Transverse colon (tissue), 4 donors: ENCODE measurements at regions not wholly inside any gene's neighbourhood (a gene's known extent, or its start where the extent isn't known, plus 50 kb on each side); places are given as distances from the start of the nearest gene placed in this dataset.
A peak's percentile ranks its signal among the peaks of the same experiment; 100 is the strongest.

Source experiments
- DNase-seq: peaks from one replicate; pipeline ENCODE4 v3.0.0-alpha.2; 2019
- H3K27ac ChIP-seq, 4 donors: fragments of 200-600 bp; sonication (generic); 2 replicates each; pipeline ENCODE4 v1.5.1; 2016 to 2018; ENCODE audit warnings: inconsistent platforms in 4 of 4
- H3K27me3 ChIP-seq: fragments of 200-600 bp; sonication (generic); 2 replicates; pipeline ENCODE4 v1.5.1; 2017; ENCODE audit warnings: inconsistent platforms
- H3K36me3 ChIP-seq, 4 donors: fragments of 200-600 bp; sonication (generic); 2 replicates each; pipeline ENCODE4 v1.5.1; 2017 to 2019; ENCODE audit warnings: inconsistent platforms in 4 of 4
- H3K4me1 ChIP-seq, 4 donors: fragments of 200-600 bp; sonication (generic); 2 replicates each; pipeline ENCODE4 v1.5.1; 2017 to 2020; ENCODE audit warnings: inconsistent platforms in 4 of 4
- H3K4me3 ChIP-seq, 4 donors: fragments of 200-600 bp; sonication (generic); 1 replicate in 1 of 4; 2 replicates in 3 of 4; pipeline versions ENCODE4 v1.5.1 to v1.6.1; 2017 to 2019; ENCODE audit warnings: inconsistent platforms in 4 of 4
- H3K9me3 ChIP-seq, 2 donors: fragments of 200-600 bp; sonication (generic); 2 replicates each; pipeline ENCODE4 v1.5.1; 2017 to 2019; ENCODE audit warnings: inconsistent platforms in 2 of 2
- EP300 ChIP-seq: sonication (generic); formaldehyde crosslinking; IDR thresholded peaks from one replicate; pipeline ENCODE4 v1.6.1; 2017; ENCODE audit warnings: antibody characterized with exemption, low read depth
- POLR2A ChIP-seq: fragments of 450-650 bp; IDR thresholded peaks from one replicate; pipeline ENCODE4 v1.6.1; 2016; ENCODE audit warnings: antibody characterized with exemption, mild to moderate bottlenecking, moderate library complexity
- POLR2AphosphoS5 ChIP-seq, 3 donors: sonication (generic); formaldehyde crosslinking; IDR thresholded peaks; one replicate each; pipeline ENCODE4 v1.6.1; 2016; ENCODE audit warnings: antibody characterized with exemption in 3 of 3
- WGBS, 2 donors: methylation state at CpG; one replicate each; pipeline ENCODE4 v1.1.5; 2018; ENCODE audit warnings: low coverage in 1 of 2; 5-methylcytosine and 5-hydroxymethylcytosine counted together
- in situ Hi-C, 4 donors: fragments of 200-750 bp; cut with MboI; loops; one replicate each; pipeline versions ENCODE4 v1.15.0 to v1.15.1; 2017; ENCODE audit warnings: low sequenced_read_pairs in 3 of 4, low pct_ligation_motif_present in 1 of 4, low pct_unique_long_range_greater_than_20kb in 1 of 4
- intact Hi-C: fragments of 100-400 bp; cut with DNase I; formaldehyde crosslinking; loops from one replicate; pipeline ENCODE4 v1.15.1; 2023; ENCODE audit warnings: low total_unique reads
- TF ChIP-seq, protein P1 (sequence below), 5 experiments: fragments of 200-600 bp in 3 of 5; fragments of 450-650 bp in 2 of 5; sonication (generic) in 3 of 5; IDR thresholded peaks; 1 replicate in 2 of 5; 2 replicates in 3 of 5; pipeline ENCODE4 v1.5.1; 2016 to 2017; ENCODE audit warnings: antibody characterized with exemption in 5 of 5, inconsistent platforms in 3 of 5, mild to moderate bottlenecking in 2 of 5, moderate library complexity in 1 of 5

DNA sequence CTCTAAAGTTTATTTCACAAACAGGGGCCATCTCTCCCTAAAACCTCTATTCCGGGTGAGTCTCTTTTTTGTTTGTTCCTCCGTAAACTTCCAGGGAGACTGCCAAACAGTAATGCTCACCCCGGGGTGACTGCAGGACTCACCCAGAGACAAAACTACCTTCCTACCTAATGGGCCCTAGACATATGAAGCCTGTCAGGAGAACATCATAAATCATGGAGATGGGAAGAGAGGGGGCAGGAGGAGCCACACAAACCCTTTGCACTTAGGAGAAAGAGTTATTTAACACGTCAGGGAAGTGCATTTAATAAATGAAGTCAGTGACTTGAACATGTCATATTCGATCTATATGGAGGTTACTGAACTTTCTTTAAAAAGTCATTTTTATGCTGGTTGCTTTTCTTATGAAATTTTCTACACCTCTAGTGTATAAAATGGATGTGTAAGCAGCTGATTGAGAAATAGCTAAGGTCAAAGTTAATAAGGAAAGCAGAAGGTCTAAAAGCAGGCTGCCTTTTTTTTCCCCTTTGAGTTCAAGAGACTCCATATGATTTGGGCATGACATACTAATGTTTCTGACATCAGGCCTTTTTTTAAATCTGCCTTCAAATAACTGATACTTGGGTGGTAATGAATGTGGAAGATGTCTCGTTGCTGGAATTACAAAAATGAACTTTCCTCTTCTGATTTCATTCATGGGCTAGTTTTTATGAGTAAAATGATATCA lies 286.9 kb upstream of the USP25 start:
- no peaks in the 10 kb centered on the region for H3K36me3 ChIP-seq
- WGBS, 2 donors: 64% methylated on average over 3 to 6 of the region's 6 CpGs
- intact Hi-C loops (no loop called here), in situ Hi-C loops (loop anchor here in 1 of 4 donors (10.0 kb wide), 1 partner anchor 58 kb away; no protein-coding TSS in a partner anchor)
- H3K27me3 ChIP-seq: no peaks in the 10 kb centered on the region
- DNase-seq: no peak
- H3K27ac ChIP-seq: peak overlapping the region in 2 of 4 donors; percentile 23 to 32
- H3K4me1 ChIP-seq: peaks cover 3 to 24% (median 4%) of the 10 kb centered on the region in 4 donors
- H3K4me3 ChIP-seq: no peak overlapping the region
- TF ChIP-seq, protein P1, sequence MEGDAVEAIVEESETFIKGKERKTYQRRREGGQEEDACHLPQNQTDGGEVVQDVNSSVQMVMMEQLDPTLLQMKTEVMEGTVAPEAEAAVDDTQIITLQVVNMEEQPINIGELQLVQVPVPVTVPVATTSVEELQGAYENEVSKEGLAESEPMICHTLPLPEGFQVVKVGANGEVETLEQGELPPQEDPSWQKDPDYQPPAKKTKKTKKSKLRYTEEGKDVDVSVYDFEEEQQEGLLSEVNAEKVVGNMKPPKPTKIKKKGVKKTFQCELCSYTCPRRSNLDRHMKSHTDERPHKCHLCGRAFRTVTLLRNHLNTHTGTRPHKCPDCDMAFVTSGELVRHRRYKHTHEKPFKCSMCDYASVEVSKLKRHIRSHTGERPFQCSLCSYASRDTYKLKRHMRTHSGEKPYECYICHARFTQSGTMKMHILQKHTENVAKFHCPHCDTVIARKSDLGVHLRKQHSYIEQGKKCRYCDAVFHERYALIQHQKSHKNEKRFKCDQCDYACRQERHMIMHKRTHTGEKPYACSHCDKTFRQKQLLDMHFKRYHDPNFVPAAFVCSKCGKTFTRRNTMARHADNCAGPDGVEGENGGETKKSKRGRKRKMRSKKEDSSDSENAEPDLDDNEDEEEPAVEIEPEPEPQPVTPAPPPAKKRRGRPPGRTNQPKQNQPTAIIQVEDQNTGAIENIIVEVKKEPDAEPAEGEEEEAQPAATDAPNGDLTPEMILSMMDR (IDR thresholded peaks at IDR 0.05): no peak
- no peak for TF ChIP-seq POLR2AphosphoS5 (IDR thresholded peaks at IDR 0.05)
- no peak for TF ChIP-seq POLR2A
- TF ChIP-seq EP300: no peak
- peaks cover 0 to 3% of the 10 kb centered on the region in 2 donors for H3K9me3 ChIP-seq

GRCh38 chr21:15443740-15444117 lies 286.1 kb upstream of the USP25 start:
- Histone ChIP-seq H3K27ac (peak overlapping the region in 2 of 4 donors; percentile 23 to 26), H3K4me1 (peaks cover 3 to 24% (median 4%) of the 10 kb centered on the region in 4 donors), H3K36me3 (no peaks in the 10 kb centered on the region), H3K4me3 (no peak overlapping the region), H3K27me3 (no peaks in the 10 kb centered on the region), H3K9me3 (peaks cover 0 to 3% of the 10 kb centered on the region in 2 donors)
- intact Hi-C loops (no loop called here), in situ Hi-C loops (loop anchor here in 1 of 4 donors (10.0 kb wide), 1 partner anchor 59 kb away; no protein-coding TSS in a partner anchor)
- no peak for TF ChIP-seq POLR2A
- TF ChIP-seq EP300: no peak
- no peak for TF ChIP-seq POLR2AphosphoS5 (IDR thresholded peaks at IDR 0.05)
- TF ChIP-seq, protein P1 (IDR thresholded peaks at IDR 0.05): no peak
- no peak for DNase-seq
- 40 to 47% methylated on average over 2 of the region's 2 CpGs for WGBS, 2 donors

- Histone ChIP-seq H3K4me1 (peaks cover 3 to 24% (median 4%) of the 10 kb centered on the region in 4 donors), H3K36me3 (no peaks in the 10 kb centered on the region), H3K27me3 (no peaks in the 10 kb centered on the region), H3K9me3 (peaks cover 0 to 3% of the 10 kb centered on the region in 2 donors), H3K4me3 (no peak overlapping the region), H3K27ac (peak overlapping the region in 2 of 4 donors; percentile 23 to 26)
- in situ Hi-C loops: loop anchor here in 1 of 4 donors (10.0 kb wide), 1 partner anchor 60 kb away; no protein-coding TSS in a partner anchor
- TF ChIP-seq POLR2AphosphoS5 (IDR thresholded peaks at IDR 0.05) (no peak), EP300 (no peak), POLR2A (no peak)
- TF ChIP-seq, protein P1 (IDR thresholded peaks at IDR 0.05): no peak
- intact Hi-C loops: no loop called here
- DNase-seq: no peak
- 73 to 75% methylated on average over 4 to 7 of the region's 7 CpGs for WGBS, 2 donors
Observed at GRCh38 chr21:15444118-15444960, 285.4 kb upstream of the USP25 start.

DNA sequence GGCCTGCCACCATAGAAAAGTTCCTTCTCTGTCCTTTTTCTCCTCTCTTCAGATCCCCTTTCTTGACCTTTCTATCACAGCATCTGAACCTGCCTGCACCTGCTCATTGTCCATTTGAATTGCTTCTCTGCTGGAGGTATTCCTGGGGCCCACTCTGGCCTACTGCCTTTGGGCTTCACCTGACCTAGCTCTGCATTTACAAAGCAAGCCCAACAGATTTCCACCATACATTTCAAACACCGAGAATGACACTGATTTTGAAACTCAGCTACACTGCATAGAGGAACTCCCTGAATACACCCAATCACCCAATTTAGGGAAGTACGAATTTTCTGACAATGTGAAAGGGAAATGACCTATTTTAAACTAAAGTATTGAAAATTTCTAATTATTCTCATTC lies 284.5 kb upstream of the USP25 start:
- no peak for DNase-seq
- Histone ChIP-seq H3K27ac (no peak overlapping the region), H3K4me1 (peaks cover 3 to 21% (median 4%) of the 10 kb centered on the region in 4 donors), H3K4me3 (no peak overlapping the region), H3K9me3 (peaks cover 0 to 3% of the 10 kb centered on the region in 2 donors), H3K36me3 (no peaks in the 10 kb centered on the region), H3K27me3 (no peaks in the 10 kb centered on the region)
- in situ Hi-C loops (loop anchor here in 1 of 4 donors (10.0 kb wide), 1 partner anchor 61 kb away; no protein-coding TSS in a partner anchor), intact Hi-C loops (no loop called here)
- TF ChIP-seq POLR2A (no peak), POLR2AphosphoS5 (IDR thresholded peaks at IDR 0.05) (no peak), EP300 (no peak)
- TF ChIP-seq, protein P1 (IDR thresholded peaks at IDR 0.05): no peak
- 63 to 75% methylated on average over 1 to 2 of the region's 2 CpGs for WGBS, 2 donors
